Coronary artery (tissue), 2 donors: ENCODE measurements at regions not wholly inside any gene's neighbourhood (a gene's known extent, or its start where the extent isn't known, plus 50 kb on each side); places are given as distances from the start of the nearest gene placed in this dataset.

ENCODE experiments used
- DNase-seq: peaks from one replicate; pipeline ENCODE4 v3.0.0-alpha.2; 2017; ENCODE audit warnings: low spot score
- H3K27ac ChIP-seq, 2 donors: fragments of 200-600 bp; sonication (generic); one replicate each; pipeline ENCODE4 v1.5.1; 2016 to 2019
- H3K4me3 ChIP-seq: fragments of 200-600 bp; sonication (generic); 2 replicates; pipeline ENCODE4 v1.5.1; 2016; ENCODE audit warnings: mild to moderate bottlenecking, moderate library complexity
- TF ChIP-seq, protein P1 (sequence below): fragments of 200-600 bp; sonication (generic); IDR thresholded peaks from one replicate; pipeline ENCODE4 v1.5.1; 2019; ENCODE audit warnings: antibody characterized with exemption

DNA sequence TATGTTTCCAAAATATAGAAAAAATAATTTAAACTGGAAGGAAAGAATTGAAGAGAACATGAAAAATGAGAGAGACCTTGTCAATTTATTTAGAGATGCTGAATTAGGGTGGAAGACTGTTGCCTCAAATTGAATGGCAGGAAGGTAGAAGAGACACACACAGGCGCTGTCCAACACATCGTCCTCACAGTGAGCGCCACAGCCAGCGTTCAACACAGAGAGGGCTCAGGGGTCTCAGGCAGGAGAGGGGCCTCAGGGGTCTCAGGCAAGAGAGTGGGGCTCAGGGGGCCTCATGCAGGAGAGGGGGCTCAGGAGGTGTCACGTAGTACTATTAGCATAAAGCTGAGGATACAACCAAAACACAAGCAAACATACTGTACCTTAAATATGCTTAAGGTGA lies 65.7 kb downstream of the TMEM18 start:
- Histone ChIP-seq H3K27ac (no peak overlapping the region), H3K4me3 (no peak overlapping the region)
- DNase-seq, result peak; percentile 9
- TF ChIP-seq, protein P1, sequence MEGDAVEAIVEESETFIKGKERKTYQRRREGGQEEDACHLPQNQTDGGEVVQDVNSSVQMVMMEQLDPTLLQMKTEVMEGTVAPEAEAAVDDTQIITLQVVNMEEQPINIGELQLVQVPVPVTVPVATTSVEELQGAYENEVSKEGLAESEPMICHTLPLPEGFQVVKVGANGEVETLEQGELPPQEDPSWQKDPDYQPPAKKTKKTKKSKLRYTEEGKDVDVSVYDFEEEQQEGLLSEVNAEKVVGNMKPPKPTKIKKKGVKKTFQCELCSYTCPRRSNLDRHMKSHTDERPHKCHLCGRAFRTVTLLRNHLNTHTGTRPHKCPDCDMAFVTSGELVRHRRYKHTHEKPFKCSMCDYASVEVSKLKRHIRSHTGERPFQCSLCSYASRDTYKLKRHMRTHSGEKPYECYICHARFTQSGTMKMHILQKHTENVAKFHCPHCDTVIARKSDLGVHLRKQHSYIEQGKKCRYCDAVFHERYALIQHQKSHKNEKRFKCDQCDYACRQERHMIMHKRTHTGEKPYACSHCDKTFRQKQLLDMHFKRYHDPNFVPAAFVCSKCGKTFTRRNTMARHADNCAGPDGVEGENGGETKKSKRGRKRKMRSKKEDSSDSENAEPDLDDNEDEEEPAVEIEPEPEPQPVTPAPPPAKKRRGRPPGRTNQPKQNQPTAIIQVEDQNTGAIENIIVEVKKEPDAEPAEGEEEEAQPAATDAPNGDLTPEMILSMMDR, result no peak

DNA sequence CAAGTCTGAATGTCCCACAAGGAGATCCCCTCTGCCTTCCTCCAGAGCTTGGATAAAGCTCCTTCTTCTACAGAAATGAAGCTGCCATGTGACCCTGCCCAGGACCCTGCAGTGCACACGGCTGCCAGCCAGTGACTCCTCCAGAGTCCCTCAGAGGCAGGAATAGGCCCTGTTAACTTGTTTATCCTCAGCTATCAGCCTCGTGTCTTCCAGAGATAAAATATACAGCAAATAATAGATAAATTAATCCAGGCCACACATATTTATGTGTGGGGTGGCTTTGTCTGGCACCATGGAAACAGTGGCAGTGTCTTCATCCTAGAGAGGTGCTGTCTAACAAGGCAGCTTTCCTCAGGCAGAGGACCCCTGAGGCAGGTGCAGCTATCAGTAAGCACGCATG lies 66.7 kb downstream of the TMEM18 start:
- TF ChIP-seq, protein P1, result no peak
- no peak for DNase-seq
- Histone ChIP-seq H3K4me3 (no peak overlapping the region), H3K27ac (no peak overlapping the region)

DNA sequence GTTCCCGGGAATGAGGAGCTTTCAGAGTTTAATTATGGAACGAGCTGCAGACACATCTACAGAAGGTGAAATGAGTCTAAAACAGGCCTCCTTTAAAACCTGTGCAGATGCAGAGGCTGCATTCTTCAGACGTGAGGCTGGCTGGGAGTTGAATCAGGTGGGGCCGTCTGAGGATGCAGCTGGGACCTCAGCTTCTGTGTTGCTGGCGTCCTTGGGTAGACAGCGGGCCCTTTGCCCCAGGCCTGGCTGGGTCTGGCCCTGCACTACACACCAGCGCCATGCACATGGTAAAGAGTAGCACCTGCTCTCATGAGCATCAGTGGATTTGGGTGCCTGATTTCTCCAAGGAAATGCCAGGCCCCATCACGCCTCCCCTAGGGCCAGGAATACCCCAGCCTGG lies 67.3 kb downstream of the TMEM18 start:
- H3K27ac ChIP-seq, result no peak overlapping the region
- TF ChIP-seq, protein P1, result no peak
- H3K4me3 ChIP-seq, result no peak overlapping the region
- DNase-seq, result no peak

DNA sequence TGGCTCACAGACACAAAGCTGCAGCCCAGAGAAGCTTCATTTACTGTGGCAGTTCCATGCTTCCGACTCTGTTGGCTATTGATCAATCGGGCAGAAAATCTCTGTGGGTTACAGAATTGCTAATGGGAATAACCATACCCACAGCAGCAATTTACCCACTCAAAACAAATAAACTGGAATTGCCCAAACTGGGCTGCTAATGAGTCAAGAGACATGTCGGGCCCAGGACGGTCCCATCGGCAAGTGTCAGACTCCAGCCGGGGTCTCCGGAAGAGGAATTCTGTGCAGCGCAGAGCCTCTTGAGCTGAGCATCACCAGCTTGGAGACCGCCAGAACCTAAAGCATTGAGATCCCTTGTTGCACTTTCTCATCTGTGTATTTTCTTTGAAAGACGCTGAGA lies 67.8 kb downstream of the TMEM18 start:
- Histone ChIP-seq H3K4me3 (no peak overlapping the region), H3K27ac (no peak overlapping the region)
- TF ChIP-seq, protein P1, result no peak
- peak; percentile 38 for DNase-seq

DNA sequence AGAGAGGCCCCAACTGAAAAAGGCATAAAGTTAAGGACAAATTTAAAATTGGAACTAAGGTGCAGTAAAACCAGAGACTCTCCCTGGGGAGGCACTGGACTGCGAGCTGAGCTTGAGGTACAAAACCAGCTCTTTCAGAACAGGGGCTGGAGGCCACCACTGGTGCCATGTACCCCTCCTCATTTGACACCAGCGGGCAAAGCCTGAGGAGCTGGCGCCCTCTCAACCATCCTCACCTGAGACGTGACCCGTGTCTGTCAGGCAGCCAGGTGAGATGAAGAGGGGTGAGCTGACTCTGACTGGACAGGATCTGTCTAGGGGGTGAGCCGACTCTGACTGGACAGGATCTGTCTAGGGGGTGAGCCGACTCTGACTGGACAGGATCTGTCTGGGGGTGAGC lies 68.5 kb downstream of the TMEM18 start:
- Histone ChIP-seq H3K4me3 (no peak overlapping the region), H3K27ac (no peak overlapping the region)
- TF ChIP-seq, protein P1, result no peak
- no peak for DNase-seq

DNA sequence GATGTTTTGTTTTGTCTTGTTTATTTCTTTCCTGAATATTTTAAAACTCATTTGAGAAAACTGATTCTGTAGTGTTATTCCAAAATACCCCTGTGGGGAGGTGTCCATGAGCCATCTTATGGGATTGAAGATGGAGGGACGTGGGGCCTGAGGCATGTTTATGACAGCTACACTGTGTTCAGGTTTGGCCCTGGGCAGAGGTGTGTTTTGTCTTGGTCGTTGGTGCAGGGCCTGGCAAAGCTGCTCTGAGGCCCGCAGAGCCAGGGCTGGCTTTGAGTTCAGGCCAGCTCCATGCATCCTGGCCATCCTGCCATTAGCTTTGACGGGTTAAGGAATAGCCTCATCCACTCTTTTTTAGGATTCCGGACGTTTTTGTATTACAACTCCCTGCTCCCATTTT lies 68.9 kb downstream of the TMEM18 start:
- H3K4me3 ChIP-seq, result no peak overlapping the region
- DNase-seq, result peak; percentile 38
- TF ChIP-seq, protein P1, result no peak
- no peak overlapping the region for H3K27ac ChIP-seq

DNA sequence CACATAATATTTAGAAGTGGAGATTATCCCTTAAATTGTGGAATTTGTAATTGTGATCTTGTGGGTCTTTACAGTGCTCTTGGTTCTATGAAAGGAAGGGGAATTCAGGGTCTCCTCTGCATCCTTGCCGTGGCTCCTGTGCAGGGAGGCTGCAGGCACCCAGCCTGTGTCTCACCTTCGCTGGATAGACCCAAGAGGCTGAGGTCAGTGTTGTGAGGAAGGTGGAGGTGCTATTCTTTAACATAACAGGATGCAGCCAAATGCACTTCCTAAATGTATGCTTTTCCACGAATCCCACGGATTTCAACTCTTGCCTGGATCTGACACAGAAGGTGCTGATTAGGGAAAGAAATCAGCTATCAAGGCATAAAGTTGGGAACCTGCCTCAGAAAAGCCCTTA lies 69.5 kb downstream of the TMEM18 start:
- peak; percentile 31 for DNase-seq
- TF ChIP-seq, protein P1, result no peak
- no peak overlapping the region for H3K27ac ChIP-seq
- H3K4me3 ChIP-seq, result no peak overlapping the region
